ENCODE measurements at regions not wholly inside any gene's neighbourhood (a gene's known extent, or its start where the extent isn't known, plus 50 kb on each side); places are given as distances from the start of the nearest gene placed in this dataset.

DNA sequence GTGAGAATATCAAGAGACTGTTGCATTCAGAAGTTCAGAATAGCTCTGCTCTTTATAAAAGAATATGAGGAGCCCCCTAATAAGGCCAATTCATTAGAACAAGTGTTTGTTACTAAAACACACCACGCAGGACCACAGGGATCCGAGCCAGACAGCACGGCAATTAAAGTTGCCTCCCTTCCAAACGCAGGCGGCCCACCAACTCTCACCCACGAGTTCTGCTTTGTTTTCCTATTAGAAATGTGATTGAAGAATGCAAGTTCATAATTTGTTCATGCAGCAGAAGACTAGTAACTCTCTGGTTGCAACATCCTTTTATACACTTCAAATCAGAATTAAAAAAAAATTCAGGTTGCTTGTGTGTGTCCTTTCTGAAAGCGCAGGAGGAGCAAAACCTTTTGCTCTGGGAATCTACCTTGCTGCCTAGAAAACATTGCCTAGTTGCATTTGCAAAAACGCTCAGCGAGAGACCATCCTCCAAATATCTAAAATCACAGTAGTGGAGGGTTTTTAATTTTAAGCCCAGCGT lies 1044.1 kb upstream of the NR2F2 start:
- DNase-seq: no peak

DNA sequence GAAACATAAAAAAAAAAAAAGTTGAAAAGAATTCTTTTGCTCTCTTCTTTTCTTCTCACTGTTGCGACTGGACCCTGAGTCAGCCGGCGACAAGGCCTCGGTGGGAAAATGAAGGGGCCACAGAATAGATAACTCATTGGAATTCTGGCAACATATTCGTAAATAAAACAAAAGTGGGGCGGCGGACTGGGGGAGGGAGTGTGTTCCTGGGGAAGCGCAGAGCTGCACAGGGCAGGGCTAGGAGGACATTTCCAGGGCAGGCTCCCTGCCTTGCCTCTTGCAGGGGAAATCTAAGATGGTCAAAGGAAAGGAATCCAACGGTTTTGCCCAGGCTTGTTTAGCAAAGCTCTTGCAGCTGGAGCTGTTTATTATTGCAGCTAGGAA lies 1042.8 kb upstream of the NR2F2 start:
- no peak for DNase-seq

DNA sequence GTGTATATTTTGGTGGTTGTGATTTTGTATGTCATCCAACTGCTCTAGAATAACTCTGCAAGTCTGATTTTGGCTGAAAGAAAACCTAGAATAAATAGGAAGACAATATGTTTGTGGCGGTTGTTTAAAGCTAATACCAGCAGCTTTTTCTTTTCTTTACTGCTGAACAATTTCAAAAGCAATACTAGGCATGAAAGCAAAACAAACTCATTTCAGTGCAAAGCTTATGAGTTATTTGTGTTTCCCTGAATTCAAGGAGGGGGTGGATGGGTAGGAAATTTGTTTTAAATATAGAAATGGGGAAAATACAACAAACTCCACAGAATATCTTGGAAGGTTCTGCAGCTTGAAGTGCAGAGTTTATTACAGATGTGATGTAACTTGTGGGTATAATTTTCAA lies 1041.9 kb upstream of the NR2F2 start:
- no peak for DNase-seq

DNA sequence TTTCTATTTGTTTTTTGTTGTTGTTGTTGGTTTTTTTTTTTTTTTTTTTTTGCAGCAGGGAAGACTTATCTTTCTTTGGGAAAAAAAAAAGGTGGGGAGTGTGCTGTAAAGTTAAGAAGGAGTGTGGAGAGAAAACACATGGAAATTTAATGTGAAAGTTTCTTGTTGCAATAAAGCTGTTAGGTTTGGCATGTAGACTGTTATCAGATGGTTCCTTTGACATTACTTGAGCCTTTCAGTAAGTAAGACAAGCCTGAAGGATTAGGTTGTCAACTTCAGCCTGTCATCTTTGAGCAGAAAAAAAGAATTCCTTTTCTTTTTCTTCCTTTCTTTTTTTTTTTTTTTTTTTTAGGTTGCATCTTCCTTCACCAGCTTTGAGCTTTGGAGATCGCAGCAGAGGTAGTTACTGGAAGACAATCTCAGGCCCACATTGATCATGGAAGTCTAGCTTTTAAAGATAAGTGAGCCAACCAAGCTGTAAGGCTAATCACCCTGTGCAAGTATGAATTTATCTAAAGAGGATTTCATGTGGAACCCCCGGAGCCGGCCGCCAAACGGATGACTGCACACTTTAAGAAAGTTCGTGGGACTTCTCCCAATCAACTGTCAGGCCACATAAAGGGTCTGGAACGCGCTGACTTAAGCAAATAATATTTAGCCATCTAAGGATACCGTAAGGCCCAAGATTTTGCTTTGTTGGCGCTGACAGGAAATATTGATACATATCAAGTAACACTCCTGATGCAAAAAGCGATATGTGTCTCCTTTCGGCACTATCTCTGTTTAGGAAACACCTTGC lies 1040.1 kb upstream of the NR2F2 start:
- no peak for DNase-seq

DNA sequence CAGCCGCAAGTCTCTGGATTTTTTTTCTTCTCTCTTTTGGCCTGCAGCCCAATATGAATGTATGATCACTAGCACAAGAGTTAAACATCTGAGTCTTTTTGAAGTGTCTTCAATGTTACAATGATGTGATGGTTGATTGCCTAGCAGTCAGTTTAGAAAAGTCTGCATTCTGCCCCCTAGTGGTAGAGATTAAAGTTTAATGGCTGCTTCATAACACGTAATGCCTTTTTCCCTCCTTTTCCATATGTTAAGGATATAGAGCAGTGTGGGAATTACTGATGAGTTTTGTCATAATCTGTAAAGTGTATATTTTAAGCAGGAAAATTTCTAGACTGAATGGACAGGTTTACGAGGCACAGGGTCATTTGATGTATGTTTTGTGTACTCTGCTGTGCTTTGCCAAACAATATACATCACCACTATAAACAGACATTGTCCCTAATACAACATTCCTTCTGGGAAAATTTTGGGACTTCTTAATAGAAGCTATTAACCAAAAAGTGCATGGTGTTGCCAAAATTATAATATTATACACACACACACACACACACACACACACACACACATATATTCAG lies 1038.5 kb upstream of the NR2F2 start:
- DNase-seq: peak; percentile 82

DNA sequence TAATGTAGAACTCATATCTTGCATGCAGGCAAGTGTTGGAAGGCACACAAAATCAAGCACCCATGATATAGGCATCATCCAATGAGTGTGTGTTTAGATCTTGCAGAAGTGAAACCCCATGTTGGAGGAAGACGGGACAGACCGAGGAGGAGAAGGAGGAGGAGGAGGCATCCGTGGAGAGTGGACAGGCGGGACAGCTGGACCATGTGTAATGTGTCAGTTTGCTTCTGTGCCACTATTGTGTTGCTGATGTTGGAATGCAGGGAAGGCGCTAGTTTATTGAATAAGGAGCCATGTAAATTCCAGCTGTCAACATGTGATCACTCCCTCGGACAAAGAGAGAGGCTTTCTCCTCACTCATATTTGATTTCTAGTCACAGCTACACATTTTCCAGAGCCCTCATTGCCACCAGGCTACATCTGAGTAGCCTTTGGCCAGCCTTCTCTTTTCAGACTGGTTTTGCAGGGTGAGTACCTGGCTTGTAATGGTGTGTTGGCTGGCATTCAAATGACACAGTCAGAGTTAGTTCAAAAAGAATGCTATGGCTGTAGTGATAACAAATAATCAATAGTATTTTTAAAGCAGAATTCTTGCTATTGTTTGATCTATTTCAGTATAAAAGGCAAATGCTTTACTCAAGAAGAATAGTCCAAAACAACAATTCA lies 1037.6 kb upstream of the NR2F2 start:
- DNase-seq: peak; percentile 65

DNA sequence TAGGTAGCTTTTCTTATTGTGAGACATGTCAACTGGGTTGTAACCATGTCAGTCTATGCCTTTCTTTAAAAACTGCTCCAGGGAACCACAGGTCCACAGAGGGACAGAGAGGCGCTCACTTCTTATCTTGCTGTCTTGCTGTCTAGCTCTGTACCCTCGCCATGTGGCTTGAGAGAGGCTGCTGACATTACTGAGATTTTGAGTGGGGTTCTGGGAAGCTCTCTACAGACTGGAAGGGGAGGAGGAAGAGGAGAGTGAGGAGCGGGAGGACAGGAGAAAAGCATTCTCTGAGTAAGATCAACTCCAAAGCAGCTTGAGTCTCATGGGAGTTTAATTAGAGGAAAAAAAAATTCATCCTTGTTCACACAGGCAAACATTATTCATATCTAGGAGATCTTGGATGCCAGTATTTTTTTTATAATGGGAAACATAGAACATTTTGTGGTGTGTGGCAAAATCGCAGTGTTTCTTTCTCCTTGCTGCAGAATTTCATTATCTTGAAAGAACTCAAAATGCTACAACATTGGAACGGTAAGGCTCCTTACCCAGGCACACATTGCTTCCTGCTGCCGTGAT lies 1037.0 kb upstream of the NR2F2 start:
- no peak for DNase-seq

DNA sequence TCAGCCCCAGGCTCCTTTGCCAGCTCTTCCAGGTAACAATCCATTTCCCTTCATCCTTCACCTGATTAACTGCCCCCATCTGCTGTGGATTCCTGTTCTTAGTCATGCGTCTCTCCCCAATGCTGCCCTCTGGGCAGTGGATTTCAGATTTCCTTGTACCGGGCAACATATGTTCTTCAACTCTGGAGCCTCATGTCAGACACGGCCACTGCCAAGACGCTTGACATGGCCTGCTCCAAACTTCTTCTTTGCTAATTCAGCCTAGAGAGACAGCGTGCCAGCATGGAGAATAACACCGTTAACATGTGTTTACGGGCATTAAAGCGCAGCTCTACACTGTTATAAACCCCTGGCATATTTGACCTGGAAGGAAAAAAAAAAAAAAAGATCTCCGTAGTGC lies 1035.1 kb upstream of the NR2F2 start:
- DNase-seq: peak; percentile 44

DNA sequence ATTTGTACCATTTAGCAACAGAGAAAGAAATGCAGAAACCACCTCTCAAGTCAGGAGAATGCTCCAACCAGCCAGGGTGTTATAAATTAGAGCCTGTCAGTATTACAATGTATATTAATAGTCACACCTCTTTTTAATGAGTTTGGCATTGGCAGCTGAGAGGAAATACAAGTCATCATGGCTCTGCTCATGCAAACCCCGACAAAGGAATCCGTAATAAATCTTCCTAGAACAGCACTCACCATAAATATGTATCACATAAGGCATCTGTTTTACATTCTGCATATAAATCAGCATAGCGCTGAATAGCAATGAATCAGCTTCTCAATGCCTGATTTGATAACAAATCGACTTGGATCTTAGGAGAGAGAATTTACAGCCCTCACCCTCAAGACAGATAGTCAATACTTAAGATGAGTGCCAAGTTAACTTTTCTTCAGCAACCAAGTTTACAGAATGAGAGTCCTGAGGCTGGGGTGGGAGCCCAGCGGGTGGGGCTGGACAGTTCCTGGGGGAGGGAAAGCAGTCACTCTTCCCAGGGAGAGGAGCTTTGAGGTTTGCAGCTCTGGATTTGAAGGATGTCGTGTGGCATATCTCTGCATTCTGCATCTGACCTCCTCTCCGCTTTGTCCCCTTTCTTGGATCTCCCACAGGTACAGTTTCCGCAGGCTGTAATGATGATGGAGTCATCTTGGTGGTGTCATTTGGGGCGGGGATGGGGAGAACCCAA lies 1034.4 kb upstream of the NR2F2 start:
- DNase-seq: peak; percentile 48

DNA sequence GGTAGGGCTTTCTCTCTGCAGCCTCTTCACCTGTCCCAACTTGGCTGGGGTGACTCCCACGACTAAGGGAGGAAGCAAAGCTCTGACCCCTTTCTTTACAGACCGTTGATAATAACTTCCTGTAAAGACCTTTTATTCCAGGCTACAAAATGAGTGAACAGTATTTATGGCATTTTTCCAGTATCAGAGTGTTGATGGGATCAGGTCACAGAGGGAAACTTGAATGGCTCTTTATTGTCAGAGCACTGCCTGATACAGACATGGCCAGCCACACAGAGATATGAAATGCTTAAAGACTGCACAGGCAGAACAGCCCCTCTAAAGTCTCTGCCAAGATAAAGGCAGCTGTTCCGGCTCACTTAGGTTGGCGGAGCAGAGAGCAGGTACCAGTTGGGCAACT lies 1033.9 kb upstream of the NR2F2 start:
- peak; percentile 44 for DNase-seq

DNA sequence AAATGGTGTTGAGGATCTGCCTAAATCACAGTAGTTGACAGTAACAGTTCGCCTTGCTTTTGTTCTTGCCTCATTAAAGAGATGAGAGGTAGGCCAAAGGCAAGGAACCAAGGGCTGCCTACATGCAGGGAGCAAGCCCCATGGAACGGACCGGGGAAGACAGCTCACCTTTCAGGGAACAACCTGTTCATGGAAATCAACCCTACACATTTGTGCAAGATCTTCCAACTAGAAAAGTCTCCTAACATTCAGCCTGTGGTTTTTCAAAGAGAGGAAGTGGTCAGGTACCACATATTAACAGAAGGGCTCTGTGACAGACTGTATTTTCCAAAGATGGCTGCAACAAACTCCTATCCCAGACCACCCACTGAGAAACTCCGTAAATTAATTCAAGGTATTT lies 1031.8 kb upstream of the NR2F2 start:
- no peak for DNase-seq

DNA sequence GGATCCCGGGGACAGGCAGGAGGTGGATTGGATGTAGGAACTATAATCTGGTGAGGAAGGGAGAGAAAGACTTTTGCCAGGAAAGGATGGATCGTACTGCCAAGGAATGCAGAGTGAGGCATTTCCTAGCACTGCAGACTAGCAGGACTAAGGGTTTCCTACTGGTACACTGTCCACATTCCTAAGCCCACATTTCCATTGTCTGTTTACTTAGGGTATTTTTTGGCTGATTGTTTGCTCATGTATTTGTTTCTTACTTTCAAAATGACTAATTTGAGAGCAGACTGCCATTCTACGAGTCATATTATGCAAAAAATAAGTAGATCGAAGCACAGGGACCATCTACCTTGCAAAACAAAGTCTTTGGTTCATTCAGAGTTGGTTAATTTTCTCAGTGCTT lies 1029.5 kb upstream of the NR2F2 start:
- DNase-seq: no peak

DNA sequence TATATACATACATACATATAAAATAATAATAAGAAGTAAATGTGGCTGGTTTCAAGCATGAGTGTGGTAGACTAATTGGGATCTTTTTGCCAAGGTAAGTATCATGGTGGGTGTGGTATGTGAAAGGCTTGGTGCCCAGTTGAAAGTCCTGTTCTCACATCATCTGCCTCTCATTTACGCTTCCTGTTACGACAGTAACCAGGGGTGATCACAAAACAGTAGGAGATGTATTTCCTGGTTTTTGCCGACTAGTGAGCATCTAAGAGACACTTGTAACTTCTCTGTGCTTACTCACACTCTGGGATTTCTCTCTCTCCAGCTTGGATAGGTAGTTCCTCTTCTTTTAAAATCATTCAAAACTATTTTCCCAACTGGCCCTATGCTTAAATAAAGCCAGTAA lies 1028.3 kb upstream of the NR2F2 start:
- no peak for DNase-seq

DNA sequence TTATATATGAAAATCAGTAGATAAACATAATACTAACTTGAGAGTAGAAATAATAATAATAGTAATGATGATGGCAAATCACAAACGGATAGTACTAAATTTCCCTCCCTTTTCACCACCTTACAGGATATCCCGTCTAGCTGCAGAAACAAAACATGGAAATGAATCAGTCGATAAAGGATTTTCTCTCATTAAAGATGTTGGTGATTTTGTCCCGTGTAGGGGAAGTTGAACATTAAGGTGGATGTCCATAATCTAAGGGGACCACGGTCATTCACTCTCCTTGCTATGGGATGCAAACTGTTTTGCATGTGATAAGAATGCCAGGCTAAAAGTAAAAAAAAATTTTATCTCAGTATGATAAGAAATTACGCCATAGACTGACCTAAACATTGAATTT lies 1027.7 kb upstream of the NR2F2 start:
- DNase-seq: no peak

DNA sequence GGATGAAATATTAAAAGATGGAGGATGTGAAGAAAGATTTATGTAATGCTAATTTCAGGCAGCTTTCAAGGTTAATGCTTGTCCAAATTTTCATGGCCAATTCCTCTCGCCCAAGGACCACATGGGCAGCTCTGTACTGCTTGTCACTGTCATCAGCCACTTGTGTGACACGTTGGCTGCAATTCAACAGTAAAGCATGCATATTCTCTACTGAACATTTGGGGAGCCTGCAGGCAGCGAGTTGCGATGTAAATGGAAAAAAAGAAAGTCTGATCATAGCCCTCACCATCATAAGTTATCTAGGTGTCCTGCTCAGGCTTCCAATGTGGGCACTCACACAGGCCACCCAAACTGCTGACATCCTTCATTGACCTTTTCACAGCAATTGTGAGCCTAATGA lies 1026.8 kb upstream of the NR2F2 start:
- no peak for DNase-seq

DNA sequence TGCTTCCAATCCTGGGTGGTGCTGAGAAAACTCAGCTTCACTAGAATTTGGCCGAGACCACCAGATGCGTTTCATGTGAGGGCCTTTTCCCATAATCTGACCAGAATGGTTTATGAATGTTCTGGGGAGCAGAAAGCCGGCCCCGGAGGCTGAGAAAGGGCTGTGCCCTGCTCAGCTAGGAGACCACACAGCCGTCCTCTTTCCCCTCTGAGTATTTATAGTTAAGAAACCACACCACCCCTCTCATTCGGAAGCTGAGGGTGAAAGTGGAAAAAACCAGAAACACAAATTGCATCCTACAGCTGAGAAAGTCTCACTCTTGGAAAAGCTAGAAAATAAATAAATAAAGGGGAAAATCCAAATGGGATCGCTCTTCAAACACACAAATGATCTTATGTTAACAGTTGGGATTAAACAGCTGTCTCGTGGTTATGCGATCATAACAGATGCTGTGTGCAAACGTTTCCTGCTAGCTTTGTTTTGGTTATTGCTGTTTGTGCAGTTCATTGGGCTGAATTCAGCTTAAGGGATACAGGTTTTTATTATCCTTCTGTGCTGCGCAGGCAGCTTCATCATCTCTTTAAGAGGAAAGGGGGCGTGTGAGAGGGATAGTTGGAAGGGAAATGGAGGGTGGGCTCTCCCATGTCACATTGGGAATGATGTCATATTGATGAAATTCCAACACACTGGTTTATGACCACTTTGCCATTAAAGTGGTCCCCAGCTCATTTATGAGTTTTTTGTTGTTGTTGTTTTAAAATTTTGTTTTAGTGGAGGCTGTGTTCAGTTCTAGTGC lies 1026.2 kb upstream of the NR2F2 start:
- DNase-seq: peak; percentile 83

DNA sequence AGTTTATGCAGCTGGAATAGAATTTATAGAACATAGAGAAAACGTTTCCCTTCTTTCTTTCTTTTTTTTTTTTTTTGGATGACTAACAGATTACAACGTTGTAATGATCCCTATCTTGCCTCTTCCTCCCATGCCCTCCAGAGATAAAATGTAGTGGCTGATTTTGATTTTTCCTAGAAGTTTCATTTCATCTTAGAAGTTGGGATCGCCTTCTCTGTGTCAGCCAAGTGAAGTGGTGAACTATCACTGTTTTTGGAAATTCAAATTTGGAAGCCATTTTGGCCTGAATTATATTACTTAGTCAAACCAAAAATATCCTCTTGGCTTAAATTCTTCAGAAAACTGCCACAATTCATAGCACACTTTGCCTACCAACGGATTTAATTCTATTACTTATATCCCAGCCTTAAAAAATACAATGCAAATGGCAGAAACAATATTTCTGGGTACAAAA lies 1025.5 kb upstream of the NR2F2 start:
- DNase-seq: no peak

DNA sequence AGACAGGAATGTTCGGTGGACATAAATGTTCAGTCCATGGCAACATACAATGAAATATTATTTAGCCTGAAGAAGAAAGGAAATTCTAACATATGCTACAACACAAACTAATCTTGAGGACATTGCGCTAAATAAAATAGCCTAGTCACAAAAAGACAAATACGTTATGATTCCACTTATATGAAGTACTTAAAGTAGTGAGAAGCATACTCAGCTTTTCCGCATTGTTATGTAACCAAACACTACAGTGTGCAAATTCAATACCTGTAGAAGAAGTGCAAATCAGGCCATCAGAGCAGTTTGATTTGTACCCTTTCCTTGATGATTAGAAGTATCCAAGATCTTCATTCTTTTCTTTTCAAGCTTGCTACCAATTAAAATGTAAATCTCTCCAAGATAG lies 1023.4 kb upstream of the NR2F2 start:
- no peak for DNase-seq

DNA sequence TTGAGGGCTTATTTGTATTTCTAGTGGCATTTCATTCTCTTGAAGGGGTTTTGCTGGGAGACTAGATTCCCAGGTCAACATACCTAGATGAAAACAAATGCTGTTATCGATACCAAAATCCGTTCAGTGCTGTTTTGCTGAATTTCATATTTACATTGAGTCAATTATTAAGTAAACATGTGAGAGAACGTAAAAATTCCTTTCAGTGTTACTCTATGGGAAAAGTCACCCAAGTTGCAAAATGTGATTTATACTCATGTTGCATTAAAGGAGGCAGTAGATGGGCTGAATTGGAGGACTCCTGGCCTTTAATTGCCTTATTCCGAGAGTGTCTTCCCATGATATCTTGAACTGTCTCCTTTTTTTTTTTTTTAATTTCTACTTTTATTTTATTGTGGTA lies 1011.3 kb upstream of the NR2F2 start:
- DNase-seq: no peak

DNA sequence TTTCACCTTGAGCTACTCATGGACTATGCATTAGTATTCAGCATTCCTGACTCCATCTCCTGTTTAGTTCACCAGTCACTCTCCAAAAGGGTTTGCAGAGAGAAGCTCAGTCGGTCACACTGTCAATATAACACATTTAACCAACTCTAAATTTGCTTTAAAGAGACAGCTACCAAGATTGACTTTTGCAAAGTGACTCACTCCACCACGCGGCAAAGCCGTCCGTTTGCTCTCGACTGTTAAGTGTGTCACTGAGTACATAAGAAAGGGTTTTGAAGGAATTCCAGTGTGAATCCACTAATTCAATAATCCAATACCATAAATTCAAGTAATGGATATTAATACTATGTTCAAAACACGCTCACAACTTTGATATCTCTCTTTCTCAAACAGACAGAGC lies 1006.7 kb upstream of the NR2F2 start:
- DNase-seq: no peak

DNA sequence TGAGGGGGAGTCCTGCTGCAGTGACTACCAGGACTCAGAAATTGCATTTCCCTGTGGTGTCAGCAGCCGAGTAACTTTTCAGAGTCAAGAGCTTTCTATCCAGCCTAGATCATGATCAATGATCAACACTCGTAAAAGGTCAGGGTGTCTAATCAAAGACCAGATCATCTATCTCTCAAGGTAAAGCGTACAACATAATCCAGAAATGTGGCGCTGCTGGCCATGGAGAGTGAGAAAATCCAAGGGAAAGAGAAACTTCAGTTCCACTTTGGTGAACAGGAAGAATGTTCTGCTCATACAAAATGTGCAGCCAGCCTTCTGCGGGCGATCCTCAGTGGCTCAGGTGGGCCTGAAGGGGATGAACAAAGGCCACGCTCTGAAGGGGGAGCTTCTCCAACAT lies 1005.8 kb upstream of the NR2F2 start:
- peak; percentile 58 for DNase-seq

Measured in renal pelvis (tissue), 1 donor.